Progenitor cell of endocrine pancreas (in vitro differentiated cells): ENCODE measurements at regions not wholly inside any gene's neighbourhood (a gene's known extent, or its start where the extent isn't known, plus 50 kb on each side); places are given as distances from the start of the nearest gene placed in this dataset.

Experiments
- DNase-seq: peaks from one replicate; pipeline ENCODE4 v3.0.0; 2021; ENCODE audit warnings: low spot score; ENCODE audit not compliant: unreplicated experiment
- H3K27ac Mint-ChIP-seq: 2 replicates; pipeline ENCODE4 v1.8.0; 2021; ENCODE audit warnings: mild to moderate bottlenecking, moderate library complexity, mixed read lengths
- H3K27me3 Mint-ChIP-seq: 2 replicates; pipeline ENCODE4 v1.8.0; 2021; ENCODE audit warnings: mixed read lengths
- H3K36me3 Mint-ChIP-seq: 2 replicates; pipeline ENCODE4 v1.8.0; 2022; ENCODE audit warnings: mixed read lengths; ENCODE audit not compliant: insufficient read depth
- H3K4me1 Mint-ChIP-seq: 2 replicates; pipeline ENCODE4 v1.8.0; 2021; ENCODE audit warnings: low read depth, mixed read lengths
- H3K4me3 Mint-ChIP-seq: 2 replicates; pipeline ENCODE4 v1.8.0; 2021; ENCODE audit warnings: low read depth, mild to moderate bottlenecking, moderate library complexity, mixed read lengths
- H3K9me3 Mint-ChIP-seq: 2 replicates; pipeline ENCODE4 v1.8.0; 2021; ENCODE audit warnings: low read depth, mixed read lengths
- TF ChIP-seq, protein P1 (sequence below): fragments of 200-600 bp; sonication (generic); IDR thresholded peaks from one replicate; pipeline ENCODE4 v1.5.0; 2021; ENCODE audit warnings: antibody characterized with exemption, mild to moderate bottlenecking; ENCODE audit not compliant: unreplicated experiment

DNA sequence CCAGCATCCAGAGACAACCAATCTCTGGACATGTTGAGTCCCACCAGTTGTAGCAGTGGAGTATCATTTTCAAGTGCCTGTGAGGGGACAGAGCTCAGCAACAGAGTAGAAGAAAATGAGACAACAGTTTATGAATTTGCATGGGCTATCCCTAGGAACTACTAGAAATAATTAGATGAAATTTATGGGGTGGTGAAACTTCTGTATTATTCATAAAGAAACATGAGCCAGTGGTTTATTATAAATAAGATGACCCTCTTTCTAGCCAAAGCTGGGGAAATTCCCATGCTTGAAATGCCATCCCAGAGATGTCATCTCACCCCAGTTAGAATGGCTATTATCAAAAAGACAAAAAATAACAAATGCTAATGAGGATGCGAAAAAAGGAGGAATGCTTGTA lies 55.1 kb upstream of the ITGB8 start:
- H3K27me3 Mint-ChIP-seq = no peaks in the 10 kb centered on the region
- H3K27ac Mint-ChIP-seq = no peak overlapping the region
- H3K36me3 Mint-ChIP-seq = no peaks in the 10 kb centered on the region
- no peaks in the 10 kb centered on the region for H3K4me1 Mint-ChIP-seq
- H3K9me3 Mint-ChIP-seq = no peaks in the 10 kb centered on the region
- TF ChIP-seq, protein P1, sequence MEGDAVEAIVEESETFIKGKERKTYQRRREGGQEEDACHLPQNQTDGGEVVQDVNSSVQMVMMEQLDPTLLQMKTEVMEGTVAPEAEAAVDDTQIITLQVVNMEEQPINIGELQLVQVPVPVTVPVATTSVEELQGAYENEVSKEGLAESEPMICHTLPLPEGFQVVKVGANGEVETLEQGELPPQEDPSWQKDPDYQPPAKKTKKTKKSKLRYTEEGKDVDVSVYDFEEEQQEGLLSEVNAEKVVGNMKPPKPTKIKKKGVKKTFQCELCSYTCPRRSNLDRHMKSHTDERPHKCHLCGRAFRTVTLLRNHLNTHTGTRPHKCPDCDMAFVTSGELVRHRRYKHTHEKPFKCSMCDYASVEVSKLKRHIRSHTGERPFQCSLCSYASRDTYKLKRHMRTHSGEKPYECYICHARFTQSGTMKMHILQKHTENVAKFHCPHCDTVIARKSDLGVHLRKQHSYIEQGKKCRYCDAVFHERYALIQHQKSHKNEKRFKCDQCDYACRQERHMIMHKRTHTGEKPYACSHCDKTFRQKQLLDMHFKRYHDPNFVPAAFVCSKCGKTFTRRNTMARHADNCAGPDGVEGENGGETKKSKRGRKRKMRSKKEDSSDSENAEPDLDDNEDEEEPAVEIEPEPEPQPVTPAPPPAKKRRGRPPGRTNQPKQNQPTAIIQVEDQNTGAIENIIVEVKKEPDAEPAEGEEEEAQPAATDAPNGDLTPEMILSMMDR = no peak
- DNase-seq = no peak
- no peak overlapping the region for H3K4me3 Mint-ChIP-seq

DNA sequence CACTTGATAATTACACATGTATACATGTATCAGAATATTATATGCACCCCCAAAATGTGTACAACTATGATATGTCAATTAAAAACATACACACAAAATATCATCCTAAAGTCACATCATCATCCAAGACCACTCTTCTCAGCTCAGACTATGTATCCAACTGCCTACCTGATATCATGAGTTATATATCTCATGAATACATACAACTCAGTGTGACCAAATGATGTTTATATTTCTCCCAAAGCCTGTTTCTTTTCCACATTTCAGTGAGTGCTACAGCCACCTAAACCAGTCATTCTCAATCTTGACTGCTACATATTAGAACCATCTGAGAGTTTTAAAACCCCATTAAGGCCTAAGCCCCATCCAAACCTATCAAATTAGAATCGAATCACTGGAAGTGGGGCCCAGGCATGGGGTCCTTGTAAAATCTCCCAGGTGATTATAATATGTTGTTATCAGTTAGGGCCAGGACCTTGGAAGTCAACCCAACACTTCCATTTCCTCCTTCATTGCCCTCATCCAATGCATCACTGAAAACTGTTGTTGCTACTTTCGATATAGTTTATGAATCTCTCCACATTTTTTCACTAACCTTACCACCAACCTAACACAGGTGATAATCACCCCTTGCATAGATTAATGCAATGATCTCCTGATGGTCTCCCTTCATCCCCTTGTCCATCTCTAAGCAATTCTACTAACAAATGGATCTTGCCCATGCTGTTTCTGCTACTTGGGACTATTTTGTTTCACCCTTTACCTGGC lies 53.8 kb upstream of the ITGB8 start:
- H3K27me3 Mint-ChIP-seq = no peaks in the 10 kb centered on the region
- no peaks in the 10 kb centered on the region for H3K9me3 Mint-ChIP-seq
- H3K4me3 Mint-ChIP-seq = no peak overlapping the region
- H3K36me3 Mint-ChIP-seq = no peaks in the 10 kb centered on the region
- no peaks in the 10 kb centered on the region for H3K4me1 Mint-ChIP-seq
- DNase-seq = no peak
- TF ChIP-seq, protein P1 = no peak
- no peak overlapping the region for H3K27ac Mint-ChIP-seq

DNA sequence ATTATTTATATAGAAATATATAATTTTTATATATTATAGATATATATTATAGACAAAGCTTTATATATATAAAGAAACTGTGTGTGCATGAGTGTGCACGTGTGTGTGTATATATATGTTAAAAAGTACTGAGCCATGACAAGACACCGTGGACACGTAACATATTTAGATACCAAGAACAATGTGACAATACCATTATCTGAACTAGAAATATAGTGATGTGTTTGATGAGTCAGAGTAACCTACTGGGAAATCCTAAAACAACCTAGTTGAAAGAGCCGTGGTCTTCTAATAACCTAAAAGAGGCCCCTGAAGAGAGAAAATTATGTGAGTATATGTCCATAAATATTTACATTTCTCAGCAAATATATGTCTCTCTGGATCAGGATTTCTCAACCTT lies 50.7 kb upstream of the ITGB8 start:
- DNase-seq = no peak
- TF ChIP-seq, protein P1 = no peak
- H3K4me3 Mint-ChIP-seq = no peak overlapping the region
- no peaks in the 10 kb centered on the region for H3K9me3 Mint-ChIP-seq
- no peaks in the 10 kb centered on the region for H3K36me3 Mint-ChIP-seq
- H3K27ac Mint-ChIP-seq = no peak overlapping the region
- no peaks in the 10 kb centered on the region for H3K27me3 Mint-ChIP-seq
- no peaks in the 10 kb centered on the region for H3K4me1 Mint-ChIP-seq

DNA sequence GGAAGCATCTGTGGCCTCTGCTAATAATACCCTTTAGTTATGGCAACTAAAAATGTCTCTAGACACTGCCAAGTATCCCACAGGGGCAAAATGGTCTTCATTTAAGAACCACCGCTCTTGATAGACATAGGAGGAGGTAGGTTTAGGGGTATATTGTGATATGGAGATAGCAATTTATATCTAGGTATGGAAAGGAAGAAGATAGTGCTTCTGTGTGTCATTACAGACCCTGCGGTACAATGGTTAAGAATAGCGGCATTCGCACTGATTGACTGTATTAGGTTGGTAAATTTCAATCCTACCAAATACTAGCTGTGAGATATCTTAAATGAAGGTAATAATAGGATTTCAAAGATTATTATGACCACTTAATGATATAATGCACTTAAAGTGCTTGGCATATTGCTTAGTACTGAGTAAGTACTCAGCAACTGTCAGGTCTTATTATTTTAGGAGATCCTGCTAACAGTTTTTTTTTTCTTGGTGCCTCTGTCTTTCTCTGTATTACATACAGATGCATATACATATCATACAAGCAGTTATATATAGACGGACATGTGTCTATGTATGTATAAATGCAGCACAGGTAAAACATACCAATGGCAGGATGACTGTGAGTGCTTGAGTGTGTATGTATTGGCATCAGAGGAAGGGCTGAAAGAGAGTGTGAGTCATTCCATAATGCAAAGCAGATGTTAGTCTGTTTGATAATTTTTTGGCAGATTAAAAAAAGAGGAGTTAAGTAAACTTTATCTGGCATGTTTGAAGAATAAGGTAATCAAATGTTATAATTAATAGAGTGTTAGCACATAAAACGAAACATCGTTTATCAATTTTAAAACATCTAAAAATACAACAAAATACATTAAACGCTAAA lies 50.0 kb upstream of the ITGB8 start:
- Mint-ChIP-seq H3K36me3 (no peaks in the 10 kb centered on the region), H3K4me1 (no peaks in the 10 kb centered on the region), H3K27ac (no peak overlapping the region), H3K4me3 (no peak overlapping the region), H3K9me3 (no peaks in the 10 kb centered on the region), H3K27me3 (no peaks in the 10 kb centered on the region)
- TF ChIP-seq, protein P1 = no peak
- no peak for DNase-seq
